ENCODE measurements at regions not wholly inside any gene's neighbourhood (a gene's known extent, or its start where the extent isn't known, plus 50 kb on each side); places are given as distances from the start of the nearest gene placed in this dataset.

DNA sequence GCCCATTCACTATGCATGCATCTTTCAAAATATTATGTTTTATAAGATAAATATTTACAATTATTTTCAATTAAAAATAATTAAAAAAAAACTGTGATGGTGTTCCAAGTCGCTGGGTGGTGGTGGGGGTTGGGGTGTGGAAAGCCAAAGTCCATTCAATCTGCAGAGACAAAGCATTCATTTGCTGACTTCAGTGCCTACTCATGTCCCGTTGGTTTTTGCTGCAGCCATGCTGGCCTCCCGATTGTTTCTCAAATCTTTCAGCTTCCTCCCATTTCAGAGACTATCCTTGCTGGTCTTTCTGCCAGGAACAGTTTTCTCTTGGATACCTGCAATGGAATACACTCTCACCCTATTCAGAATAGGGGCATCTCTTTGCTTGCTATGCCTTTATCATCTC lies 331.5 kb upstream of the NOVA1 start:
- TF ChIP-seq POLR2A (IDR thresholded peaks at IDR 0.05; ENCODE audit: low read length) (no peak), GATA1 (IDR thresholded peaks at IDR 0.05; ENCODE audit: low read depth, low read length) (no peak)
